ENCODE measurements at regions not wholly inside any gene's neighbourhood (a gene's known extent, or its start where the extent isn't known, plus 50 kb on each side); places are given as distances from the start of the nearest gene placed in this dataset.

- Histone ChIP-seq H2BK20ac (ENCODE audit: low read depth, low read length, poor library complexity, severe bottlenecking) (no peak overlapping the region), H3K4me2 (ENCODE audit: insufficient read depth, insufficient read length, low read length) (no peak overlapping the region), H3K4me1 (ENCODE audit: insufficient read depth, low read length) (no peaks in the 10 kb centered on the region), H3K9ac (ENCODE audit: extremely low read depth, insufficient read length, low read length) (no peak overlapping the region), H3K79me1 (ENCODE audit: insufficient read depth, low read depth, low read length, poor library complexity, severe bottlenecking) (no peaks in the 10 kb centered on the region), H3K79me2 (ENCODE audit: insufficient read depth, low read length) (no peaks in the 10 kb centered on the region), H2AFZ (ENCODE audit: low read length) (no peak overlapping the region), H3K18ac (ENCODE audit: insufficient read length, low read depth, low read length) (no peak overlapping the region), H2BK5ac (ENCODE audit: insufficient read length, low read length) (no peak overlapping the region), H3K27ac (ENCODE audit: insufficient read length, low read depth, low read length) (no peak overlapping the region), H2BK120ac (ENCODE audit: low read depth, low read length, poor library complexity, severe bottlenecking) (no peak overlapping the region), H3K56ac (ENCODE audit: insufficient read length, low read depth, low read length) (no peak overlapping the region), H3K14ac (ENCODE audit: insufficient read depth, low read length) (no peak overlapping the region), H4K91ac (ENCODE audit: insufficient read length, low read depth, low read length) (no peak overlapping the region), H3K4ac (ENCODE audit: low read depth, low read length) (no peak overlapping the region), H4K20me1 (ENCODE audit: control insufficient read depth, insufficient read depth, insufficient read length) (no peaks in the 10 kb centered on the region), H2BK12ac (ENCODE audit: insufficient read length, low read depth, low read length) (no peak overlapping the region), H3T11ph (ENCODE audit: low read length) (no peak overlapping the region), H2AK5ac (ENCODE audit: insufficient read length, low read length) (no peak overlapping the region), H2BK15ac (ENCODE audit: low read depth, low read length) (no peak overlapping the region), H3K23ac (ENCODE audit: insufficient read length, low read depth, low read length) (no peak overlapping the region), H3K23me2 (ENCODE audit: insufficient read length, low read depth, low read length, poor library complexity, severe bottlenecking) (no peaks in the 10 kb centered on the region), H3K27me3 (ENCODE audit: insufficient read depth, low read length) (peaks cover 5% of the 10 kb centered on the region; the same call in 1 of the 2 replicates), H3K9me3 (ENCODE audit: control insufficient read depth, low read depth, low read length) (no peaks in the 10 kb centered on the region), H4K8ac (replicated peaks; ENCODE audit: insufficient read length, low read depth, low read length) (no peak overlapping the region), H4K5ac (ENCODE audit: insufficient read length, low read depth, low read length) (no peak overlapping the region)
- H3K27ac Mint-ChIP-seq: no peak overlapping the region
- TF ChIP-seq, protein P1, sequence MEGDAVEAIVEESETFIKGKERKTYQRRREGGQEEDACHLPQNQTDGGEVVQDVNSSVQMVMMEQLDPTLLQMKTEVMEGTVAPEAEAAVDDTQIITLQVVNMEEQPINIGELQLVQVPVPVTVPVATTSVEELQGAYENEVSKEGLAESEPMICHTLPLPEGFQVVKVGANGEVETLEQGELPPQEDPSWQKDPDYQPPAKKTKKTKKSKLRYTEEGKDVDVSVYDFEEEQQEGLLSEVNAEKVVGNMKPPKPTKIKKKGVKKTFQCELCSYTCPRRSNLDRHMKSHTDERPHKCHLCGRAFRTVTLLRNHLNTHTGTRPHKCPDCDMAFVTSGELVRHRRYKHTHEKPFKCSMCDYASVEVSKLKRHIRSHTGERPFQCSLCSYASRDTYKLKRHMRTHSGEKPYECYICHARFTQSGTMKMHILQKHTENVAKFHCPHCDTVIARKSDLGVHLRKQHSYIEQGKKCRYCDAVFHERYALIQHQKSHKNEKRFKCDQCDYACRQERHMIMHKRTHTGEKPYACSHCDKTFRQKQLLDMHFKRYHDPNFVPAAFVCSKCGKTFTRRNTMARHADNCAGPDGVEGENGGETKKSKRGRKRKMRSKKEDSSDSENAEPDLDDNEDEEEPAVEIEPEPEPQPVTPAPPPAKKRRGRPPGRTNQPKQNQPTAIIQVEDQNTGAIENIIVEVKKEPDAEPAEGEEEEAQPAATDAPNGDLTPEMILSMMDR (conservative IDR thresholded peaks at IDR 0.05): no peak
- DNase-seq: no peak
- WGBS (ENCODE audit: extremely low coverage, insufficient read length, low lambda C conversion rate): no CpG with 5 or more reads among the region's 2 CpGs
- H3K27me3 Mint-ChIP-seq (ENCODE audit: low read depth): peaks cover 33% of the 10 kb centered on the region
- no peaks in the 10 kb centered on the region for H3K9me3 Mint-ChIP-seq
- no peaks in the 10 kb centered on the region for H3K36me3 Mint-ChIP-seq (ENCODE audit: insufficient read depth in 1 of 3, low read depth in 3 of 3)
- H3K4me3 Mint-ChIP-seq: no peak overlapping the region
- peaks cover 18 to 19% of the 10 kb centered on the region in 2 experiments for H3K4me1 Mint-ChIP-seq
Measured at GRCh38 chr11:36713715-36714114, 115.7 kb upstream of the RAG2 start.
